AG09319 (cell line): ENCODE measurements at regions not wholly inside any gene's neighbourhood (a gene's known extent, or its start where the extent isn't known, plus 50 kb on each side); places are given as distances from the start of the nearest gene placed in this dataset.

Experiments used
- DNase-seq: peaks from one replicate; pipeline ENCODE4 v3.0.0-alpha.2; 2010; ENCODE audit warnings: low read depth; ENCODE audit errors: extremely low read depth
- CTCF ChIP-seq: IDR thresholded peaks from 2 replicates; pipeline ENCODE4 v1.5.1; 2011; ENCODE audit warnings: low read depth, mild to moderate bottlenecking, inconsistent platforms, low read length, moderate library complexity

- no peak for DNase-seq
Observed at GRCh38 chr9:89845862-89846261, 241.1 kb downstream of the GADD45G start.

GRCh38 chr9:89848060-89849040 lies 243.5 kb downstream of the GADD45G start:
- TF ChIP-seq CTCF: no peak
- no peak for DNase-seq

More at GRCh38 chr9:89845862-89846261, 241.1 kb downstream of the GADD45G start:
- no peak for TF ChIP-seq CTCF

GRCh38 chr9:89849096-89849495 lies 244.3 kb downstream of the GADD45G start:
- DNase-seq: no peak
- no peak for TF ChIP-seq CTCF

- DNase-seq: no peak
- no peak for TF ChIP-seq CTCF
Observed at GRCh38 chr9:89850153-89850552, 245.3 kb downstream of the GADD45G start.

- no peak for DNase-seq
- no peak for TF ChIP-seq CTCF
Observed at GRCh38 chr9:89850631-89851325, 246.0 kb downstream of the GADD45G start.

- TF ChIP-seq CTCF: no peak
Observed at GRCh38 chr9:89853161-89853560, 248.3 kb downstream of the GADD45G start.

GRCh38 chr9:89853931-89854330 lies 249.1 kb downstream of the GADD45G start:
- no peak for TF ChIP-seq CTCF
- DNase-seq: no peak

More at GRCh38 chr9:89853161-89853560, 248.3 kb downstream of the GADD45G start:
- no peak for DNase-seq
